Stimulated activated CD8-positive, alpha-beta memory T cell treated with anti-CD3 and anti-CD28 coated beads, Interleukin-15, amount 100 ng/mL, for 24 hours (primary cell): ENCODE measurements at regions not wholly inside any gene's neighbourhood (a gene's known extent, or its start where the extent isn't known, plus 50 kb on each side); places are given as distances from the start of the nearest gene placed in this dataset.

Source experiments
- DNase-seq: peaks from one replicate; pipeline ENCODE4 v3.0.0-alpha.2; 2020; ENCODE audit warnings: low read depth

DNA sequence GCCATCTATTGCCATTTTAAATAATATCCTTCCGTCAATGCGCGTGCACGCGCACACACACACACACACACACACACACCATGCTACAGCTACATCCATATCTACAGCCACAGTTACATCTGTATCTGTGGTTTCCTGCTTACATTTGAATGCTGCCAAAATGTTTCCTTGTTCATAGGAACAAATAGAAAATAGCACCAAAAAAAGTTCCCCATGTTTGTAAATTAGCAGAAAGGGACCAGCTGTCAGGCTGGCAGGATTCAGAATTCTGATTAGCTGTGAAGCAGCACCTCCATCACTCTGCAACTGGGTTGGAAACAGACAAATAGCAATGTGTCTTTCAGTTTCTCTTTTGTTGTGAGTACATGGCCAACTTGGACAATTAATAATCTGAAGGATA is 601.5 kb downstream of the IRX1 start:
- no peak for DNase-seq

DNA sequence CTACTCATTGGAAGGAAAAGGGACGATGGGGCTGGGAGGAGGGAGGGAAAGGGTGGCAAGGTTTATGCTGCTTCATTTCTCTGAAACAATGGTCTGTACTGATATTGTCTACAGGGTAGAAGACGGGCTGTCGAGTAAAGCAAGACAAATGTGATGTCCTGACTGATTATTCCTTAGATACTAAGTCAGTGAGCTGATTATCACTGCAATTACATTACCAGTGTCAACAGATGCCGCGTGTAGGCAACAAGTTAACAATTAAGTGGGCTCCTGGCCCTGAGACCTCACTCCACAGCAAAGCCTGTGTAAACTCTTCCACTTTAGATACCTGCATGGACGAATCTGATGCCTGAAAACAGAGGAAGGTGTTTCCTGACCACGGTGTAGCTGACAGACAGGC is 602.8 kb downstream of the IRX1 start:
- no peak for DNase-seq

DNA sequence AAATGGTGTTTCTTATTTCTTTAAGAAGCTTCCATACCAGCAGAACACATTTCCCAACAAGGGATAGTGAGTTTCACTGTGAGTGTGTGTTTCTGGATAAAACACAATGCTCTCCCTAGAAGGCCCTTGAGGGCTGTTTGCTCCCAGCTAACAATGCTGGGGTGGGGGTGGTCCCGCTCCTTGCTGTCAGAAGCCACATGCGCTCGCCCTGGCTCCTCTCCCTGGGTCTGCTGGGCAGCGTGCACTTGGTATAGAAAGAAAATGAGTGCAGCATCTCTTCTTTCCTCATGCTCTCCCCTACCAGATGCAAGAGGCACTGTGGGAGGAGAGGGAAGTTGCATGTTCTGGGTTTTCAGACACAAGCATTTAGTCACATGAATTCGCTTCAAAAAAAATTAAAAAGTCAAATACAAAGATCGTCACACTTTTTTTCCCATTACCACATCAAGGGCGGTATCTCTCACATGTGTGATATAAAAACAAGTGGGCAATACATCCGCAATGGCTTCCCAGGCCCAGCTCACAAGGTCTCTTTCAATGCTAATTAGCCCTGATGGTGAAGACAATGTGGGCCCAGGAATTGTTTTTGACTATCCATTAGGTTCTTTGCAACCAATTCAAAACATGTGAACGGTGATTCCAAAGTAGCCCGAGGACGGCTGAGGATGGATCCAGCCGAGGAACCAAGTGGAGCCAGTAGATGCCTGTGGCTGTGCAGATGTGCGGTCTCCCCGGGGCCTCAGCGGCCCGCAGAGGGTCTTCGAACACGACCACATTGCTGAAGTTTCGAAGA is 603.6 kb downstream of the IRX1 start:
- no peak for DNase-seq

DNA sequence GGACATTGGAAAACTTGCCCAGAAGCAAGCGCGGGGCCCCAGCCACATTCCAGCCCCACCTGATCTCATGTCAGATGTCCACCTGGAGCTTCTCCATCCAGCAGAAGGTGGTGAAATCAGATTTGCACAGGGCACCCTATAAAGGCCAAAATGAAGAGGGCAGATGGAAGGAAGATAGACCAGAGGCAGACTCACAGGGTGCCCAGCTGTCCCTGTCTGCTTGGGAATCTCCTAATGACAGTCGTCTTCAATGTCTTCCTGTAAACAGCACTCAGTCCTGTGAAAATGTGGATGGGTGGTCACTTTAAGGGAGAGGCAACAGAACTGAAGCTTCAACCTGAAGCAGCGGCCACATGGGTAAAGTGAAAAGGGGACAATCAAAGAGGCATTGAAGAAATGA is 607.5 kb downstream of the IRX1 start:
- no peak for DNase-seq

DNA sequence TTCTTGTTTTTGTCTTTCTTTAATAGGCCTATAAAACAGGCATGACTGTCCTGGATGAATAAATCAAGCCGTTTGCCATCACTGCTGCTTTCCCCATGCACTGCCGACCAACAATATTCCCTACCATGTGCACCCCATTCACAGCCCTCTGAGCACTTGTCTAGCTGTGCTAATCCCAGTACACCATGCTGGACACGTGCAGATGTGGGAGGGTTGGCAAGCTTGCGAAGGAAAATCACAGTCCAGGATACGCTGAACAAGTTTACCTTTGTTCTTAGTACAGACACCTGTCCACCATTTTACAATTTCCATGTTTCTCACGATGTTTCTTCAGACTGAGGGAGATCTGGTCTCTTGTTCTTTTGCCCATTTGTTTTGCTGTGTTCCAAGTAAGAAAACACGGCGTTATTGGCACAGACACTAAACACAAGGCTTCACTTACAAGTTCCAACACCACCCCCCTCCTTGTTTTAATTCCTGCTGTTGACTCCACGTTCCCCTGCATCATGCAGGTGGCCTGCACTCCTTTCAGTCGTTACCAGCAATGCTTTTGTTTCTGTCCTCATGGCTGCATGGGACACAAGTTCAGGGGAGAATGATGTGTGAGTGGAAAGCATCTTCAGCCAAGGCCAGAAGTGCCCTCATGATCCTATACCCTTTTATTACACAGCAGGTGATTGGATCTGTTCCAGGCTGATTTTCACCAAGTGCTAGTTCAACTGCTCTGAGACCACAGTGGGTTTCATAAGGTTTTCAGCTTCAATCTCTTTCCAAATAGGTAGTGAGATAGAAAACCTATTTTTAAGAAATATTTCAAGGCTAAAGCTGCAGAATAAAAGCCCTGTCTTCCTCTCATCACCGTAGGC is 608.9 kb downstream of the IRX1 start:
- no peak for DNase-seq

DNA sequence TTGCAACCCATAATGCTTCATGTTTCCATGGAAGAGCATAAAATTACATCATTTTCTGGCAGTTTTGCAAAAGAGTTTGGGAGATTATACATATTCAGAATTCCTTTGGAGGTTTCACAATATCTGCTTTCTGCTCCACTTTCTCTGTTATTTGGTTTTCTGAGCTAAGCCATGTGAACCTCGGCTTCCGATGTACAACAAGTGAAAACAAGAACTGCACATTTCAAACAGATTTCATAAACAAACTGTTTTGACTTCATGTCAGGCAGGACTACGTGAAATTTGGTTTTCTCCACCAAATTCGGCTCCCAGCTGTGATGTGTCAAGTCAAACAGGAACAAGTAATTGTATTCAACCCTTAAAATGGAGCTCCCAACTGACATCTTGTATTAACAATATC is 609.8 kb downstream of the IRX1 start:
- DNase-seq: no peak

DNA sequence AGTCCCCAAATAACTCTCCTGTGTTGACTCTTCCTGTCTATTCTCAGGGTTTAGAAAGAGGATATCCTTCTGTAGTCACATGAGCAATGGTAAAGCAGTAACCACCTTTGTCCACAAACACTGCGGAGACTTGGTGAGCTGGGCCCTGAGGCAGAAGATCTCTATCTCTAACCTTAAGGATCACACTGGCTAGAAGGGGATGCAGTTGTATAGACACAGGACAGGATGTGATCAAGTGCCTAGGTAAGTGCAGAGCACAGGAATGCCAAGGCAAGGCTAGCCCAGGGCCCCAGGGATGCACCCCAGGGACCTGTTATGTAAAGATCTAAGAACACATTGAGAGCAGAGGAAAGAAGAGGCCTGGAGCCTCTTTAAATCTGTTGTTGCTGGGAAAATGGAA is 610.5 kb downstream of the IRX1 start:
- no peak for DNase-seq

DNA sequence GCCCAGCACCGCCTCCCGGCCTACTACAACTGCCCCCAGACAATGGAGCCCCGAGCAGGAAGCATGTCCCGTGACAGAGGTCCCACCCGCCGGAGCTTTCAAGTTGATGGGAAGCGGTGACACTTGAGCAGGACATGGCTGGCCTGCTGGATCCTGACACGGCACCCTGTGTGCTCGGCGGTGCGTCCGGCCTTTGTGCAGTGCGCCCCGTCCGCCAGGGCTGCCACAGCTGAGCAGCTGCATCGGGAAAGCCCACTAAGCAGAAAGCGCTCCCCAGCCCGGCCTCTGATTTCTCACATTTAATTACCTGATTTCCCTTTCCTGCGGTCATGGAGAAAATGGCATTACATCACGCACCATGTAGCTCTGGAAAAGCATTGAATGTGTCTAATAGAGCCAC is 611.9 kb downstream of the IRX1 start:
- DNase-seq: no peak

DNA sequence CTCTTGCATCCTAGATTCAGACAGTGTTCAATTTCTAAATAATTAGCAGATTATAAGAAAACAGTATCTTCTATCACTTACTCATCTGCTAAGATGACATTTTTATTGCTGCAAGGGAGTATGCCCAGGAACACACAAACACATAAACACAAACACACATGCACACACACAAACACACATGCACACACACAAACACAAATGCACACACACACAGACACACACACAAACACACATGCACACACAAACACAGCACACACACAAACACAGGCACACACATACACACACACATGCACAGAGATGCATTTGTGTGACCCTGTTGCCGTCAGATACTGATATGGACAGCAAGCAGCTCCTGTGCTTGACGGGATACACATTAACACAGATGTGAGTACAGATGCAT is 612.9 kb downstream of the IRX1 start:
- DNase-seq: no peak

DNA sequence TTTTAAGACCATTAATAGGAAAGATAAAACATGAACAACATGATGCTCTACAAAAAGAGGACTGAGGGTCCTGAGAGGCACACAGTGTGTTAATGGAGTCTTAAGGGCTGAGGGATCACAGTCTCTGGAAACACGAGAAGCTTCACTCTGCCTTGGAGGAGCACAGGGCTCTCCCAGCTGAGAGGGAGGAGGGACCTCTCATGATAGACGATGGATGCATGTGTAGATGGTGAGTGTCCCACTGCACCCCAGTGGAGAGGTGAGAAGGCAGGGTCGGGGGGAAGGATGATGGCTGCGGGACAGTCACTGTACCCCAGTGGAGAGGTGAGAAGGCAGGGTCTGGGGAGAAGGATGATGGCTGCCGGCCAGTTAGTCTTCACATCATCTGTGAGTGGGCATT is 613.4 kb downstream of the IRX1 start:
- DNase-seq: no peak

DNA sequence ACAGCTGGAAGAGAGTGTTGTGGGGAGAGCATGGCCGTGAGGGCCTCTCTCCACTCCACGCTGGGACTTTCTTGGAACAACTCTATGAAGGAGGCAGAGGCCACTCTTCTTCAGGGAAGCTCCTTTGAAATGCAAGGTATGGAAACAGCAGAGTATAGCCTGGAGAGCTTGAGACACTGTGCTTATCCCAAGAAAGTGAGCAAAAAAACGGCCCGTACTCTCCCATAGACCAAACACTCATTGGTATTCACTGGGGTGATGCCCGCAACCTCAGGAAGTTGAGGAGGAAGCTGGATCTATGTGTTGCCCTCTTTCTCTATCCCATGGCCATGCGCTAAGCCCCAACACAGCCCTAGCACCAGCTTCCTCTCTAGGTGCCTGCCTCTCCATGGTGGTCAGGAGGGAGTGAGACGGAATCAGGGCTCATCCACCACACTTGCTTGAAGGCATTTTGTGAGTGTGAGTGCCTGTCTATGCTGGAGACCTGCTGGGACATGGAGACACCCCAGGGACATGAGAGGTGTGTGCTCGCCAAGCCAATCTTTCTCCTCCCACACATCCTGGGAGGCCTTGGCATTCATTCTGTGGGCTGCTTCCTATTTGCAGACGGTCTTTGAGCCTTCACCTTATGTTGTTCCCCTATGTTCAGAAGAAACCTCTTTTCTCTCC is 616.6 kb downstream of the IRX1 start:
- no peak for DNase-seq

DNA sequence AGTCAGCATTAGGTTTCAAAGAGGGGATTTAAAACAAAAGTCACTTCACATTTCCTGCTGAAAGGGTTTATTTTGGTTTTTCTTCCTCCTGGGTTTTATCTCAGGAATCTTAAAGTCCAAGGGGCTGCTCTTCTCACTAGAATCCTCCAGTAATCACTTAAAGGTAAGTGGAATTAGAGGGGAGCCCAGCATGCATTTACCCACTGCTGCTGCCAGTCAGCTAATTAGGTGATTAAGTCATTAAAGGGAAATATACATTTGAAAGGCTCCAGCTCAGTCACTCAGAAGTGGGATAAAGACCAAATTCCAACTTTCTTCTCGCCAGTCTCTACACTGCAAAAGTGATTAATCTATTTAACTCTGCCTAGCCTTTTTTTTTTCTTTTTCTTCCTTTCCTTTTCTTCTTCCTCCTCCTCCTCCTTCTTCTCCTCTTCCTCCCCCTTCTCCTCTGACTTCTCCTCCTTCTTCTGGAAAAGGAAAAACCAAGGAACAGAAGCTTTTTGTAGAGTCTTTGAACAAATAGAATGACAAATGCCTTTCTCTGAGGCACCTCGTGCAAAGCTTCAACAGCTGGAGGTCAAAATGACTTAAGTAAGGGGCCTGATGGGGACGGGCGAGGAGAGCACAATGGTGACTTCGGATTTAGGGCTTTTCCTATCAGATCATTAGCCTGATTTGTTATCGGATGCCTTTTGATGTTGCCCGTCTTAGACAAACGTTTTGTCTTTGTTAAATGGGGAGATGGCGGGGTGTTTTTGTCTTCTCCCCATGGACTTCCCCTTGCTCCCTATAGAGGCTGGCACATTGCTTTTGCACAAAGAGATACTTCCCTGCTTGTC is 617.6 kb downstream of the IRX1 start:
- DNase-seq: no peak

DNA sequence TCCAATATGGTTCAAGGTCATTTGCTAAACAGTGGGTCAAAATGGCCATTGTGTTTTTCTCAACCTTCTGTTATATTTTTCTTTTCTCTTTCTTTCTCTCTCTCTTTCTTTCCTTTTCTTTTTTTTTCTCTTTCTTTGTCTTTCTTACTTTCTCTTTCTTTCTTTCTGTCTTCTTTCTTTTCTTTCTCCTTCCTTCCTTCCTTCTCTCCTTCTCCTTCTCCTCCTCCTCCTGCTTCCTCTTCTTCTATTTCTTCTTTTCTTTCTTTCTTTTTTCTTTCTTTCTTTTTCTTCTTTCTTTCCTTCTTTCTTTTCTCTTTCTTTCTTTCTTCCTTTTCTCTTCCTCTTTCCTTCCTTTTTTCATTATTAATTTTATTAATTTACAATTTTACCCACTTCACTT is 619.5 kb downstream of the IRX1 start:
- DNase-seq: no peak

DNA sequence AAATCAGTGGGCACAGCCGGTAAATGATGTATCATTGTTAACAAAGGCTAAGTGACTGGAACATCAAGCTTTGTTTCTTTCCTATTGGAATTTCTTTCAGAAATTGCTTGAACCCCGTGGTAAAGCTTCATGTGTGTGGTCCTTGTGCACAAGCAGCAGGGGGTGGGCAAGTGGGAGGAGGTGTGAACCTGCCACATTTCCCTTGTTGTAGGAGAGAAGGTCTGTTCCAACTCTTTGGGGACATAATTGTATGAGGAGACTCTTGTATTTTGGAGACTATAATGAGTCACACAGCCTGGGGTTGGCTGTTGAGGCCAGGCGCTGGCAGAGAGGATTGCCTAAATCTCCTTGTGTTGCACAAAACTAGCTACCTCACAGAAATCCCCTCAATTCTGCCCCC is 620.5 kb downstream of the IRX1 start:
- DNase-seq: no peak

DNA sequence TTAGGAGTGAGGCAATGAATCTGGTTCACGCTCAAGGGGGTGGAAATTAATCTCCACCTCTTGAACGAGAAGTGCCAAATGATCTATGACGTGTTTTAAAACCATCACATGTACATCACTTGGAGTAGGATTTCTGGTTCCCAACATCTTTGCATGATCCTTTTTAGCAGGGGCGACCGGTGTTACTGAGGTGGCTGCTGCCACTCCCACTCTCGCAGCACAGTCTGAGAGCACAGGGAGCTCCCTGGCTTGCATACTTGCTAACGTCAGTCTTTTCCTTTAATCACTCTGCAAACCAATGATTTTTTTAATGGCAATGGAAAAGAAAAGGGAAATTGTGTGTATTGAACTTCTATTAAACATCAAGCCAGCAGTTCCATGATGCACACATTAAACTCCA is 624.4 kb downstream of the IRX1 start:
- DNase-seq: no peak

DNA sequence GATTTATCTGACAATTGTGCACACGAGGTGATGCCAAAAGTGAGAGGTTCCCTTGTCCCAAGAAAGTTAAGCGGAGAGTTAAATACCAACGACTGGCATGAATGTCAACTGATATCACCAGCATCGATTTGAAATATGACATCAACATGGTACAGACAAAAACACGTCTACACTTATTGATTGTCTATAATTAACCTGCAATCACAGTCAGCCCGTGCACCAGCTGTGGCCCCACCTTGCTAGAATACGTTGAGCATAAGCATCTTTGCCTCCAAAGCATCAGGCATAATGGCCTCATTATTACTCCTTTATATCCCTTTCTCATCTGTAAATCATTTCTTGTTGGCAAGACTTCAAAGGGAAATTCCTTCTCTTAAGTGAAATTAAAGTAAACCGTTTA is 625.4 kb downstream of the IRX1 start:
- DNase-seq: no peak

DNA sequence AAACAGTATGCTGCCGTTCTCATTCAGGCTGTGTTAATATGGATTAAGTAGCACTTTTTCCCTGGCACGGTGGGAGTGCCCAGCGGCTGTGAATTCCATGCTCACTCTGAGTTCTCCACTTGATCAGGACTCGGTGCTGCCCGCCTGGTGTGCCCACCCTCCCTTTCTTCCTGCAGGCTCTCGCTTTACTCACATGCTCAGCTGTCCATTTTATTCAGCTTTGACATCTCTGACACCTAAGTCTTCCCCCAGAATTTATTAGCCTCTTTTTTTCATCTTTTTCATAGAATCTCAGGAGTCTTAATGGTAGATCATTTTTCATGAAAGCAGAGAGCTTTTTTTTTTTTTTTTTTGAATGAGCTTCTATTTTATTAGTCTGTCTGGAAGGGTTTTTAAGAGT is 626.5 kb downstream of the IRX1 start:
- DNase-seq: no peak

DNA sequence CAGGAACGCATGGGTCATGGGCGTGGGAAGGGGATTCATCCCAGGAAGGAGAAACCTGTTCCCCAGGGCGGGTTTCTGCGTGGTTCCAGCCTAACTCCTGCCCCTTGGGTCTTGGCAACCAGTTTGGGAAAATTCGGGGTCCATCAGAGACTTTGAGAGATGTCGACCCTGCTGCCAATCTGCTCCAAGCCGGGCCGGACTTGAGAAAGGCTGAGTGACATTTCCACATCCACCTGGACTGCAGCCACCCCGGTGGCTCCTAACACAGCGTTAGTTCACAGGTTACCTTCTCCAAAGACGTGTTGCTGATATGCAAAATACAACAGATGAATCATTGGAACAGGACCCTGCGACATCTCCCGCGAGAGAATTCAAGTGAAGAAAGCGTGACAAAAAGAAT is 627.2 kb downstream of the IRX1 start:
- no peak for DNase-seq

DNA sequence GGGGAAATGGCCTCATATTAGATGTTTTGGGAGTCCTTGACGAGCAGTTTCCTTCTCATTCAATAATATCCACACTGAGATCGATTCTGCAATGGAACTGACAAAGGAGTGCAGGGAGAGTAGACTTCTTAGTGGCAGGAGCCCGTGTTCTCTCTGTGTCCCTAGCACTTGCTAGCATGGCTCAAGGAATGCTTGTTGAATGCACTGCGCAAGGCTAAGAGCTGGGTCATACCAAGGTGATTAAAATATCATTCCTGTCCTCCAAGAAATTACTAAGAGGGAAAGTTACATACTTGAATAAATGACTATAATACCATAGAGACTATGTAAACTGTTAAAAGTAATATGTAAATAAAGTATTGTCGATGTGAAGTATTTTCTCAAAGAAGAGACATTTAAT is 630.1 kb downstream of the IRX1 start:
- DNase-seq: no peak

DNA sequence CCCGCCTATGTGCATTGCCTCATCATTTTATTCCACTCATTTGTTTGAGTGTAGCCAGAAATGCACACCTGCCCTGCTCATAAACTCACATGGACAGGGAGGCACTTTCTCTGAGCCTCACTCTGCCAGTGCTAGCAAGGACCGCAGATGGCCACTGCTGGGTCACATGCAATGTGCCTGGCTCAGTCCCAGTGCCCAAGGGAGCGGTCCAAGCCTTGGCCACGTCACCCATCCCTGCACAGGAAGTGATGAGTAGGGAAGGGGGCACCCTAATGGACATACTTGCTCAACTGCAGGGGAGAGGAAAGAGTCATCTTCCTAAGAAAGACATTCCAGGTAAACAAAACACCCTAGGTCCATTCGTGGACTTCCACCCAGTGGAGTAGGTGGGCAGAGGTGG is 630.9 kb downstream of the IRX1 start:
- no peak for DNase-seq

DNA sequence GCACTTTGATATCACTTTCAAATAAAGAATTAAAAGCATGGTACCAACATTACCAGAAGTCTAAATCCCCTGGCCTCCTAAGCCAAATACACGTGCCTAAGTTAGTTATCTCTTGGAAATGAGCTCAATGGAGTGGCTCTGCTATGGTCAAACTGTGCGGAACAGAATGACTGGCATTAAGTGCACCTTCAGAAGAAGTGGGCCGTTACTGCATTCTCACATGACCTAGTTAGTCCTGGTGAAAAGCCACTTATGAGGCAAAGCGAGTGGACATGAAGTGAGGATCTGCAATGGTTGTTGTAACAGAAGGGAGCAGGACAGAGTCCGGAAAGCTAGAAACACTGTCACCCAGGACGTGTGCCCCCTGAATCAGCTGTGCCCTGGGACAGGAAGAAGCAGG is 633.1 kb downstream of the IRX1 start:
- no peak for DNase-seq
